Right forelimb (tissue), 1 donor: ENCODE measurements at regions not wholly inside any gene's neighbourhood (a gene's known extent, or its start where the extent isn't known, plus 50 kb on each side); places are given as distances from the start of the nearest gene placed in this dataset.
A peak's percentile ranks its signal among the peaks of the same experiment; 100 is the strongest.

Experiments used
- DNase-seq: peaks from one replicate; pipeline ENCODE4 v3.0.0-alpha.2; 2018

DNA sequence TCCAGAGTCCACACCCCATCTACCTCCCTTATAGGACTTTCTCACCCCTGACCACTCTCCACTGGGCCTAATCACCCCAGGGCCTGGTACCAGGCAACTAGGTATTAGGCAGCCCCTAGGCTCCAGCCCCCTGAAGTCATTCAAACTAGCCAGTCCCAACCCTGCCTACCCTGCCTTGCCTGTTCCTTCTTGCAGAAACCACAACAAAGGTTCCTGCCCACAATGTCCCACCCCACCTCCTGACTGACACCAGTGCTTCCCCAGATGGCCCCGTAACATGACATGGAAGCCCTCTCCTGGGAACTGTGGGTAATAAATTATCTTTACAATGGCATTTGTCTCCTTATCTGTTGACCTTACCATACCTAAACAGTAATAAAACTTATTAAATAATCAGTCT, 100.6 kb upstream of the PDE1C start:
- no peak for DNase-seq

DNA sequence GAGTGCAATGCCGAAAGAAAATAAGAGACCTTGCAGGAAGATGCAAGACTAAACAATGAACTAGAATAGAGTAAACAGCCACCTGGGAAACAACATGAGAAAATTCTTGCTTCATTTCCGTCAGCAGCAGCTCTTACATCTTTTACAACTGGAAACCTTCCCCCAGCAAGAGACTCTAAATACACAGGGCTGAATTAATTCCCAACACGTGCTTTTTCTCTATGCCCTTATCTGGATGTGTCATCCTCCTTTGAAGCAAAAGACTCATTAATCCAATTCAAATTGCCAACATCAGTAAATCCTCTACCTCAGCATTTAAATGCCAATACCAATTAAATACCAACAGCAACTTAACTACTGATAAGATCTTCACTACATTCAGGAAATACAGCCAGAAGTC, 99.0 kb upstream of the PDE1C start:
- no peak for DNase-seq

DNA sequence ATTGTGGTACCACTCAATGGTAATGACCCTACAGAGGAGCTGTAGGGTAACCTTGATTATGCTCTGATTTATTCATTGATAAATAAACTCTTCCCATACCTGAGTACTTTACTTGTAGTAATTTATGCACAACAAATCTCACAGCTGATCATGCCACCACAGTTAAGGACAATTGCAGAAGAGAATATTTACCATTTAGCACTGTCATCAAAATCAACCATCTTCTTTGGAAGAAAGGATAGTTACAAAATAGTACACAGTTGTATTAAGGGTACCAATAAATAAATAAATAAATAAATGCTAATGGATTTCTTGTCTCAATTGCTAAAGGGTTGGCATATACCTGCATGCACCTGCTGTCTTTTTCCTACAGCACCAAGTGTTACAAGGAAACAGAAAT, 97.6 kb upstream of the PDE1C start:
- DNase-seq = no peak

DNA sequence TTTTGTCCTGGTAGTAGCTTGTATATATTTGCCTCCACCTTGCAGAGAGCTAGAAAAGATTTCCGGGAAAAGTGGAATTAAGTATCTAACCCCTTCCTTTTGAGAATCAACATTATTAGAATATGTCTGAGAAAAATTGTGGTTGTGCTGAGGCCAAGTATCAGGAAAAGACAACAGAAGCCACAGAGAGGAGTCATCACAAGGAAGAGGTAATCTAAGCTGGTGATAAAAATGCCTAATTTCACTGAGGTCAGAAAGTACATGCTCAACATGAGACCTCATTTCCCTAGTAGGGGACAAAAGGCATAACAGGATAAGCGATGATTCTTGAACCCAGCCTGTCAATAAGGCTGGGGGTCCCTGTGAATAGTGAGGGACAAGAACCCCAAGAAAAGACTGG, 97.0 kb upstream of the PDE1C start:
- no peak for DNase-seq

DNA sequence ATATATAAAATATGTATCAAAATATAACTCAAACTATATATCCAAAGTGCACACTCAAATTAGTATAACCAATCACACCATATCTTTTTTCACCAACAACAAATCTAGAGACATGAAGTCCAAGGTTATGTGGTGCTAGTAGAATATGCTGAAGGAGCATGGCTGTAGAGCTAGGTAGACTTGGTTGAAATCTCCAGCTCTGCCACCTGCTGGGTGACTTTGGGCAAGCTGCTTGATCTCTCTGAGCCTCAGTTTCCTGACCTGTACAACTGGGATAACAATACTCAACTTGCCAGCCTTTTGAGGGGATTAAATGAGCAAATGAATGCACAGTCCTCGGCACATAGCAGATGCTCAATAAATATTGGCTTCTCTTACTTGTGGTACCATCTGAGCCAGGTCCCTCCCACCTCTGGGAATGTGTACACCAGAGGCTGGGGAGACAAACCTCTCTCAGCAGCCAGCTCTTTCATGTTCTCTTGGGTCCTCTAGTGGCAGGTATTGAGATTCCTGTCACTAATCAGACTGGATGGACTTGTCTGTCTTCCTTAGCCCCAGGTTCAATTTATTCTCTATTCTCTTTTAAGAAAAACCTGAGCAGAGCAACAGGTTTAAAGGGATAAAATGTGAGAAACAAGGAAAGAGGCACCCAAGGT, 94.3 kb upstream of the PDE1C start:
- DNase-seq = no peak

DNA sequence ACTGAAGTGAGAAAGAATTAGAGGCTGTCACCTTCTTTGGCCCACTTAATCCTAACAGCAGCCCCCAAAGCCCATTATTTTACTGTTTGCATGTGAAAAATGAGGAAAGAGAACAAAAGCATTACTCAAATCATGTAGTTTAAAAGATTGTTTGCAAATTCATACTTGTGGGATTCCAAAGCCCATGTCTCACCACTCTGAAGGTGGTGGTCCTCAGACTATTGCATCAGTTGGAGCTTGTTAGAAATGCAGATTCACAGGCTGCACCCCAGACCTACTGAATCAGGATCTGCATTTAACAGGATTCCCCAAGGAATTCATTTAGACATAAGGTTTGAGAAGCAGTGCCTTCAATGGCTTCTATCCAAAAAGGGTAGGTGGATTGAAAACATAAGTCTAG, 93.7 kb upstream of the PDE1C start:
- no peak for DNase-seq

DNA sequence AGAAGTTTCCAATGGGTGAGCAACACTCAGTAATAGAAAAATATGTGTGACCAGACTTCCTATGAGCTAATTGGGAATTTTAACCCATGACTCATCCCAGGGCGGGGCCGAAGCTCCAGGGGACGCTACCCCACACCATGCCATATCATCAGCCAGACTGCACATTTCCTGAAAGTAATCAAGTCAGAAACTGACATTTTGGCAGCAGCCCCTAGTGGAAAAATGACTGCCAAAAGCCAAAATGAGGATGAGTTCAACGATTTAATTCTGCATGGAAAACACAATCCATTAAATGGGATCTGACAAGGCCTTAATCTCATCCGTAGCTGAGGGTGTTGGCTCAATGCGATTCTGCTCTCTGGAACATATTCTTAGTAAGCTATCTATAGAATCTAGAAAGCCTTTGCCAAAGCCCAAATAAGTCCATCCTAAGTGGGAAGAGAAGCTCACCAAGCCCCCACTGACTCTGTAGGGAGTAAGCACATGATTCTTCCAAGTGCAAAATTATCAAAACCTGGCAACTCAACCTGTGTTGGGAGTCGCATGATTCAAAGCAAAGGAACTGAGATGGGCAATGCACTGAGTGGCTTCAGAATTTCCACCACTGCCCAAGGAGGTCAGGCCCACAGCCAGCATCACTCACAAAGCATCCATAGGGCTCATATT, 93.1 kb upstream of the PDE1C start:
- peak; percentile 59 for DNase-seq

DNA sequence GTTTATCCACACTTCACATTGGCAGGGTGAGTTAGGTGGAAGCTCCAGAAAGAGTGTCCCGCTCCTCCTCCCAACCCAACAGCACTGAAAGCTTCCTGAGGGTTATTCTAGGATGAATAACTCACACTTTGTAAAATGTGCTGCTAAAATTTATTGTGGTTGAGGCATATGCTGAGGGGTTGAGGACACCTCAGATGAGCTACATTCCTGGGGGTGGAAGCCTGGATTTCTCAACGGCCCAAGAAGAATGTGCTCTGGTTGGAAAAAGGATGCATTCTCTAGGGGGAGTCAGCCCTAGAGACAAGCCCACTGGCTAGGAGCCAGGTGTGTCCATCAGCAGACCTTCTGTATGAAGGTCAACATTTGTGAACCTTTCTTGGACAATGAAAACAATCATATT, 91.5 kb upstream of the PDE1C start:
- DNase-seq = no peak

DNA sequence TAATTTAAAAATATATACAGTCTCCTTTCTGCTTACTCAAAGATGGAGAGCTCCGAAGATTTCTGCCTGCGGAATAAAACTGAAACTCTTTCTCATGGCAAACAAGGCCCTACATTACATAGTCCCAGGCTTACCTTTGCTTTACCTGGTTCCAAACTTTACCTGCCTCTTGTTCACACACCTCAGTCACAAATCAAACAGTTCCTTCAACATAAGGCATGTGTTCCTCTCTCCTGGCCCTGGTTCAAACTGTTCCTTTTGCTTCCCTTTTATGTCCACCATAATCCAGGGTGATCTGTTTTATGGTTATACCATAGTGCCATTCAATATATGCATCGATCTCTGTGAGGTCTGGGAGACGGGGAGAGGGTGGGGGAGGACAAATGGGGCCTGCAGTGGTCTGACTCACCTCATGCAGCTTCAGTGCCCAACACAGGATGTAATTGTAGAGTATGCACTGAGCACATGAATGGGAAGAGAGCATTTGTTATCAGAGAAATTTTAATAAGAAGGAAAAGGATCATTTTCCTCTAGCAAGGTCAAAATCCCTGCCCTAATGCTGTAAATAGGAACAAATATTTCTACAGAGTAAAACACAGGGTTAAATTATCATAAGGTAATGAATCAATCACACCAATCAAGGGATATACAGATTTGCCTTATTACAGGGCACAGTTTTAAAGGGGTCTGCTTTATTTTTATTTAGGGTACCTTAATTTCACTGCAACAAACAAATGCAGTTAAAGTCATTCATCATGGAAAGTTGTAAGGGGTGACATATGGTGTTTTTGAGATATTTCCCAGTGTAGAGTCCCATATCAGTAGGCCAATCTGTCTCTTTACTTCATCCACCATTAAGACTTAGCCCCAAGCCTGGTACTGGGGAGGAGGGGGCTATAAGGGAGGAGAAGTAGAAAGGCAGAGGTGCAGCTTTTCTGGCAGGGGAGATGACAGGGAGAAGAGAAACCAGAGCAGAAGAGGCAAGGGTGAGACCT, 88.8 kb upstream of the PDE1C start:
- DNase-seq = no peak

DNA sequence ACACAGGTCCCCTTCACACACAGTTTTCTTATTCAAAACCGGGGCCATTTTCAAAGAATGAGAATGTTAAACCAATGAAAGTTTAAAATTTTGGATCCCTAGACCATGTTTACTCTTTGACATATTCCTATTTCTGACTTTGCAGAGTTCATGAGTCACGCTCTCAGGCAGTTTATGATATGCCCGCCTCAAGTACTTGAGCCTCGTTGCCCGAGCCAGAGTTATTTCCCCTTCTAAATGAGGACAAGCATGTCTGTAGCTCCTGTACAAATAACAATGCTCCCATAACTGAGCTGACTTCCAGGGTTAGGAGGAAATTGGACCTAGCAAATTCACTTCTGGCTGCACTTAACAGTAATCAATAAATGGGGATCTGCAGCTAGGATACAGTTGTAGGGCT, 87.9 kb upstream of the PDE1C start:
- no peak for DNase-seq

DNA sequence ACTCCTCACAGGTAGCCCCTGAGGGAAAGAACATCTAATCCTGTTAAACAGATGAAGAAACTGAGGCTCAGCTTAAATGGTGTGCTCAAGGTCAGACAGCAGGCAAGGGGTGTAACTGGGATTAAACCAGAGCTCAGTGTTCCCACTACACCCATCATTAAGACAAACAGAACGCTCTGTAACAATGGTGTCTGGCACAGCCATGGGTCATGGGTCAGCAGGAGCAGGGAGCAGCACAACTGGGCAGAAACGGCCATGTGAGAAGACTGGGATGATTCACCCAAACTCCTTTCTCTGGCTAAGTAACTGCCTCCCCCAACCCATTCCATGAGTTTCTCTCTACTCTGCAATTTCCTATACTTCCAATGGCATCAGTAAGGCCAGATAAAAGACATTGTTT, 85.5 kb upstream of the PDE1C start:
- no peak for DNase-seq

DNA sequence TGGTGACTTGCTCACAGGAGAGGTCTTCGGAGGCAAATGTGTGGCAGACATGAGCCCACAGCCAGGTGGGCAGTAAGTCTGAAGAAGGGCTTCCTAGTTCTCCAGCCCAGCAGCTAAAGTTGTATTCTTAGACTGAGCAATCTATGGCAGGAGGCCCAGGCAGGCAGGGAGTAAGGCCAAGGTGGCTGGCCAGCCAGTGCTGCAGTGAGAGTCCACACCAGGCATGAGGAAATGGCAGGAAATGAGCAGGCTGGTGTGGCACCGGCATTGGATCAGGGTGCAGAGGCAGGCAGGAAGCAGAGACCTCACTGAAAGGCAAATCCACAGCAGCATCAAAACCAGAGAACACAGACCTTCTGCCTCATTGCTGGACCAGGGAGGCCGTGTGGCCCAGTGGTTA, 84.6 kb upstream of the PDE1C start:
- DNase-seq = no peak

DNA sequence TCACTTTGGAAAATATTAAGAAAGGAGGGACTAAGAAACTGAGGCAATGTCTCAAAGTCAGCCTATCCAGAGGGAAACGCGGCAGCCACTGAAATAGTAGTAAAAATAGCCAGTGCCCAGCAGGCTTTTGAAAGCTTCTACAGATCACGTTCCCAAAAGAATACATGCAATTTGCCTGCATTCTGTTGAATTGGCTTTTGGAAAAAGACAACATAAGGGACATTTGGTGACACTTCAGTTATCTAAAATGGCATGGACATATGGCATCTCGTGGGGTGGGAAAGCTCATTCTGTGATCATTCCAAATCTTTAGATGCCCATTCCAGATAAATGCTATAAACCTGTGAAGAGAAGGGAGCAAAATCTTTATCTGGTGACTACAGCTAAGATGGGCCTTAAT, 82.8 kb upstream of the PDE1C start:
- DNase-seq = no peak

DNA sequence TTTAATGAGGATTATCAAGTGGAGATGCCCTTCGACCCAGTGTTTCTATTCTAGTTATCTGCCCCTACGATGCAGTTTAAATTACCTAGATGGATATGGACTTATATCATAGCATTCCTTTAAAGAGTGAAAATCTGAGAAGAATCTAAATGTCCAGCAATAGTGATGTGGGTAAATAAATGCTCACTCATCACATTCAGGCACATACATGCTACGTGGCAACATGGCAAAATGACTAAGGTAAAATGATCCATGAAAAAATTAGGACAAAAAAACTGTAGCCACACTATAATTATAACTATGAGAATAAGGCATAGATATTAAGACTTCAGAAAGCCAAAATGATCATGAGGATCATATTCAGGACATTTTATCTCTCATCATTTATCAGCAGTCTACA, 82.4 kb upstream of the PDE1C start:
- DNase-seq = no peak

DNA sequence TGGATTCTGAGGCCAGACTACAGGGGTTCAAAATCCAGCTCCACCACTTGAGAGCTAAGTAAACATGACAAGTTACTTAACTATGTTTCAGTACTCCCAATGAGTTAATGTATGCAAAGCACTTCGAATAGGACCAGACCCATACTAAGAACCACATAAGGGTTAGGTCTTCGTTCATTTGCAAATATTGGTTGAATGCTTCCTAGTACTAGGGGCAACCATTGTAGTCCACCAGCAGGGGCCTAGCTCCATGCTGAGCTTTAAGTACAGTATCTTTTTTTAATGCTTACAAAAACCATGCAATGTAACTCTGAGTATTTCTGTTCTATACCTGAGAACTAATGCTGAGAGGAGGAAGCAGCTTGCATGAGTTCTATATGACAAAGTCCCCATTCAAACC, 80.4 kb upstream of the PDE1C start:
- DNase-seq = no peak

DNA sequence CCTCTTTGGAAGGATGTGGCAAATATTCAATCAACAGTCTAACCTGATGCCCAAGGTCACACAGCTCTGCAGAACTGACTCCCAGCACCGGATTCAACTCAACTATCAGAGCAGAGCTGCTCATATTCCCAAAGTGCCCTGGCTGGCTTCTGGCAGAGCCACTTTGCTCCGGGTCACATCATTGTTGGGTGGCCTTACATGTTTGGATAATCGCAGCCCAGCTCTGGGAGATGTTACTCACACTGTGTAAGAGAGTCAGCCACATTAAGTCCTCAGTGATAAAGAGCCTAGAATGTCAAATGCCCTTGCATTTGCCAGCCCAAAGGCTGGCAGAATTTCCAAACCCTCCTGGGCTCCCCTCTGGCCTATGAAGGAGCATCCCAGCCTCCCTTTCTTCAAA, 79.8 kb upstream of the PDE1C start:
- DNase-seq = no peak

DNA sequence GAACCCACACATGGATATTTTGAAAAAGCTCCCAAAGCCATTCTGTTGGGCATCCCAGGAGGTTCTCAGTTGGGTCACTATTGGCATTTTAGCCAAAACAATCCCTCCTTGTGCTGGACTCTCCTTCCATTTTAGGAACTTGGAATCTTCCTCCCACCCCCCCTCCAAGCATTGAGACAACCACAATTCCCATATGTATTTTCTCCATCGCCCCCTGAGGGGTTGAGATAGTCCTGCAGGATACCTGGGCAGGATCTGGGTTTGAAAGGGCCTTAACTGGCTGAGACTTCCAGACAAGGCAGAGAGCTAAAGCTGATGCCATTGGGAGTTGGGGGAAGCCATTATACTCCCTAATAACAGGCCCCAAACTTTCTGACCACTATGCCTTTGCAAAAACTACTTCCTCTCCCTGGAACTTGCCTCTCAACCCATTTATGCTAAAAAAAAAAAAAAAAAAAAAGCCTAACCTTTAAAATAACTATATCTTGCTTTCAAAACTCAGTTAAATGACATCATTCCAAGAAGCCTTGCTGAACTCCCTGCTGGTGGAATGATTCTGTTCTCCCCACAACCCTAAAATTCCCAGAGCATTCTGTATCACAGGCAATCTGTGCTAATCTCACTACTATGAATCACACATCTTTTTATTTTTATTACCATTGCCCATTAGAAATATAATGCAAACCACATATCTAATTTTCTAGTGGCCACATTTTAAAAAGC, 77.5 kb upstream of the PDE1C start:
- no peak for DNase-seq

DNA sequence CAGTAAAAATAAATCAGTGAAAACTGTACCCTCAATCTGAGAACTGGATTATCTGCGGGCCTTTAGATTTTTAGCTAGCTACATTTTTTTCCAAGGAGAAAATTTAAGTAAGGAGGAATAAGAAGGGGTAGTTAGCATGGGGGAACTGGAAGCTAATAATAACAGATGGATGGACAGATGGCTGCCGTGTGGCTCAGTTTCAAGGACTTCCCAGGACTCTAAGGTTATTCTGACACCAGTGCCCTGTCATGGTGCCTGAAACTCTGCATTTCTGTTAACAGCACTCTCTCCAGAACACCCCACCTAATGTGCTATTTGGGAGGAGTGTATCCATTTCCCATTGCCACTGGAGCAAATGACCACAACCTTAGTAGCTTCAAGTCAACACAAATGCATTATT, 75.7 kb upstream of the PDE1C start:
- DNase-seq = no peak

DNA sequence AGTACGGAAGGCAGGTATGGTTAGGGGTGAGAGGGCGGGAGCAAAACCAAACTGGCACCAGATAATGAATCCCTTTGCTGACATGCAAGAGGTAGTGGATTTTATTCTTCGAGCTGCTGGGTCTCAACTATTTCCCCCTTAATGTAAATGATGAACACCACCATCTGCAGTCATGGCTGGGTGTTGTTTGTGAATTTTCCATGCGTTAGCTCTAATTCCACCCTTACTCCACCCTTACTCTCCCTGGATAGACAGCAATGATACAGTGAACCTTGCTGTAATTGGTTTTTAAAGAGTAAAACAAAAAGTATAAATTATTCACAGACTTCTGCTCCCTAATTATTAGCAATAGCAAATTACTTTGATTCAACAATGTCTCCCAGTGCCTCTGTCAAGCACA, 74.5 kb upstream of the PDE1C start:
- DNase-seq = no peak

DNA sequence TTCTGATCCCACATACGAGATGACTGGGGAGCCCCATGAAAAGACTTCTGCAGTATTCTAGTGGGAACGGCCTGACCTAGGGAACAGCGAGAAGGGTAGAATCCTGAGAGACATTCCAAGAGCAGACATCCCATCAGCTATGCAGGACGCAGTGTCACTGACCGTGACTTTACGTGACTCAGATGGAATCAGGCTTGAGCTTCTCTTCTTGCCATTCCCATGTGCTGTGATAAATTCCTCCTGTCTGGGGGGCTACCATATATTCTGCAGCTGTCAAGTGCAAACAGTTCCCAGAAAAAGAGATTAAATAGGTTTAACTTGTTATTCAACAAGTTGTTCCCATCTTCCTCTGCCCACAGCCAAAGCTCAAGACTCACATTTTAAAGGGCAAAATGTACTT, 73.1 kb upstream of the PDE1C start:
- DNase-seq = no peak

DNA sequence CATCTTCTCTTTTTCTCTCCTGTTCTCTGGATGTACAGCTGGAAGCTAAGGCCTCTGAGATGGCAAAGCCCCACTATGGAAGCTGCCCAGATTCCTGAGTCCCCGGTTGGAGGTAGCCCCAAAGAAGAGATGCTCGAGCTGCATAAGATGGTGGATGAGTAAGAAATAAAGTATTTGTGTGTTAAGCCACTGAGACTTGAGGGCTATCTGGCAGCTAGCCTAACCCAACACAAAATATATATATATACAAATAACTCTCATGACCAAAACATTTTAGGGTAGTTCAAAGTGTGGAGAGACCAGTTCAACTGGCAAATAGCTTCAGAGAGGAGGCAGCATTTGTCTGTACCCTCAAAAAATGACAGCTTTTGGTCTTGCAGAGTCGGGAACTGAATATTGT, 72.4 kb upstream of the PDE1C start:
- no peak for DNase-seq

DNA sequence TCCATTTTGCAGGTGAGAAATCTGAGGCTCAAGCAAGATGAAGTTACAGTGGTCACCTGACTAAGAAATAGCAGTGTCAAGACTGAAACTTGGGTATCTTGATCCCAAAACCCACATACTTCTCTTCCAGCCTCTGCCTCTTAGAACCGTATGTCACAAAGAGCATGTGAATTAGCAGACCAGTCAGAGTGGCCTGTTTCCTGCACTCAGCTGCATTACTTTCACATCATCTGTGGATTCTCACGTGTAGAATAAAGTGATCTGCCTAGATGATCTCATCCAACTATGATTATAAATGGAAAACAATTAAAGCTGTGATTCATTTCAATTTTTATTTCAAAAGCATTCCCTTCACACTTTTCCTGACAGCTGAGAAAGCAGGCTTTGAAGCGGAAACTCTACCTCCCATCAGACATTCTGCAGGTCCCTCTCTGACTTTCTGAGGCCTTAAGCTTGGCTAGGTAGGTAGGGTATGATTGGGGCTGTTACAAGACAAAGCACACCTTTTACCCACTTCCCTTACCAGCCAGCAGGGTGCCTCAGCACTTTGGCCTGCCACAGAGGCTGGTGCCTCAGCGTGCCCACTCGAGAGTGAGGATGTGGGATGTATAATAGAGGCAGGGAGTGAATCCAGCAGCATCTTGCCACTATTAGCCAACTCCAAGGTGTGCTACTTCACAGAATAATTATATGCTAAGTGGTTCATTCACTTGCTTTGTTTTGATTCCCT, 70.2 kb upstream of the PDE1C start:
- no peak for DNase-seq

DNA sequence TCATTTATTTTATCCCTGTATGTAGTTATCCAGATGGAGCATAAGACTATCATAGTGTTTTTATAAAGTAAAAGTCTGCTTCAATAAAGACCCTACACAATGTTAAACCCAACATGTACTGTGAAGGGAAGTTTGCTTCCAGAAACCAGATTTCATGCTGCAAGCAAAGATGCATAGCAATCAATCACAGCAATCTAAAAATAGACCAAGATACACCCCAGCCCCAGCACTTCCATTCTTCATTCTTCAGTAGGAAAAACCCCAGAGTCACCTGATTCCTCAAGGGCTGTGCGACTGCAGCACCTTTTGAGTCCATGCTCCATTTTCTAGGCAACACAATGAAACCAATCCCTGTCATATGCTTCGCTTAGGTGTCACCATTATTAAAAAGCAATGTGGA, 66.9 kb upstream of the PDE1C start:
- no peak for DNase-seq
